Ascending aorta (tissue), 2 donors: ENCODE measurements at regions not wholly inside any gene's neighbourhood (a gene's known extent, or its start where the extent isn't known, plus 50 kb on each side); places are given as distances from the start of the nearest gene placed in this dataset.

Experiments
- DNase-seq, 2 donors: peaks; one replicate each; pipeline ENCODE4 v3.0.0-alpha.2; 2019; ENCODE audit warnings: low spot score in 2 of 2
- H3K27ac ChIP-seq, 2 donors: fragments of 200-600 bp; sonication (generic); one replicate each; pipeline ENCODE4 v1.5.1; 2016 to 2017; ENCODE audit warnings: mild to moderate bottlenecking in 1 of 2
- H3K27me3 ChIP-seq: fragments of 200-600 bp; sonication (generic); one replicate; pipeline ENCODE4 v1.5.1; 2017
- H3K36me3 ChIP-seq, 2 donors: fragments of 200-600 bp; sonication (generic); one replicate each; pipeline ENCODE4 v1.5.1; 2016
- H3K4me1 ChIP-seq, 2 donors: fragments of 200-600 bp; sonication (generic); one replicate each; pipeline ENCODE4 v1.5.1; 2016 to 2017; ENCODE audit warnings: mild to moderate bottlenecking in 1 of 2
- H3K4me3 ChIP-seq, 2 donors: fragments of 200-600 bp; sonication (generic); one replicate each; pipeline ENCODE4 v1.5.1; 2016 to 2017; ENCODE audit warnings: mild to moderate bottlenecking in 1 of 2
- H3K9me3 ChIP-seq, 2 donors: fragments of 200-600 bp; sonication (generic); one replicate each; pipeline ENCODE4 v1.5.1; 2016
- CTCF ChIP-seq, 3 experiments: fragments of 200-600 bp in 2 of 3; fragments of 450-650 bp in 1 of 3; sonication (generic) in 2 of 3; IDR thresholded peaks; one replicate each; pipeline ENCODE4 v1.5.1; 2016 to 2019; ENCODE audit warnings: antibody characterized with exemption in 3 of 3, mild to moderate bottlenecking in 1 of 3, moderate library complexity in 1 of 3
- intact Hi-C: fragments of 100-400 bp; cut with DNase I; formaldehyde crosslinking; loops from one replicate; pipeline ENCODE4 v1.15.1; 2023

GRCh38 chr1:112074711-112075110, 85.2 kb upstream of the KCND3 start:
- no peak overlapping the region for H3K4me3 ChIP-seq
- intact Hi-C loops, result no loop called here
- no peak overlapping the region for H3K27ac ChIP-seq
- H3K9me3 ChIP-seq, result peaks cover 0 to 16% of the 10 kb centered on the region in 2 donors
- TF ChIP-seq CTCF (IDR thresholded peaks at IDR 0.05), result no peak
- no peak for DNase-seq
- H3K4me1 ChIP-seq, result no peaks in the 10 kb centered on the region
- no peaks in the 10 kb centered on the region for H3K27me3 ChIP-seq
- H3K36me3 ChIP-seq, result no peaks in the 10 kb centered on the region

GRCh38 chr1:112075566-112075965, 86.1 kb upstream of the KCND3 start:
- no peak overlapping the region for H3K27ac ChIP-seq
- DNase-seq, result no peak
- intact Hi-C loops, result no loop called here
- peaks cover 0 to 16% of the 10 kb centered on the region in 2 donors for H3K9me3 ChIP-seq
- H3K27me3 ChIP-seq, result no peaks in the 10 kb centered on the region
- no peak for TF ChIP-seq CTCF (IDR thresholded peaks at IDR 0.05)
- no peak overlapping the region for H3K4me3 ChIP-seq
- H3K4me1 ChIP-seq, result no peaks in the 10 kb centered on the region
- H3K36me3 ChIP-seq, result no peaks in the 10 kb centered on the region

DNA sequence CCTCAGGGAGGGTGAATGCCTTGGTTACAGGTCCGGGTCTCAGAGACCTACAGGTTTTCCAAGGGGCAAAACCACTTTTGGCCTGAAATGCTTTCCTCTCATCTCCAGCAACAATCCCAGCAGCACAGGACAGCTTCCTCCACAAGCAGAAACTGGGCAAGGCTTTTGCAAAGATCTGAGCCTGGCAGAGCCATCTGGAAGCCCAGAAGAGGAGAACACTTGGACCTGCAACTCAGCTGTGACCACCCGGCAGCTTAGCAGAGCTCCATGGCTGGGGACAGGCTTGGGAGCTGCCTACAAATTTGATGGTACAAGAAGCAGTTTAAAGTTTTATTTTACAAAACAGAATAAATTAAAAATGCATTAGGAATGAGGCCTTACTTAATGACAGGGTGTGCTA, 90.0 kb upstream of the KCND3 start:
- Histone ChIP-seq H3K27me3 (no peaks in the 10 kb centered on the region), H3K4me3 (no peak overlapping the region), H3K36me3 (no peaks in the 10 kb centered on the region), H3K9me3 (no peaks in the 10 kb centered on the region), H3K4me1 (no peaks in the 10 kb centered on the region), H3K27ac (no peak overlapping the region)
- no peak for TF ChIP-seq CTCF (IDR thresholded peaks at IDR 0.05)
- intact Hi-C loops, result no loop called here
- DNase-seq, result no peak

GRCh38 chr1:112083487-112083886, 94.0 kb upstream of the KCND3 start:
- no peak overlapping the region for H3K27ac ChIP-seq
- intact Hi-C loops, result no loop called here
- no peak for DNase-seq
- H3K4me3 ChIP-seq, result no peak overlapping the region
- no peaks in the 10 kb centered on the region for H3K36me3 ChIP-seq
- no peaks in the 10 kb centered on the region for H3K4me1 ChIP-seq
- H3K27me3 ChIP-seq, result no peaks in the 10 kb centered on the region
- no peak for TF ChIP-seq CTCF (IDR thresholded peaks at IDR 0.05)
- no peaks in the 10 kb centered on the region for H3K9me3 ChIP-seq

DNA sequence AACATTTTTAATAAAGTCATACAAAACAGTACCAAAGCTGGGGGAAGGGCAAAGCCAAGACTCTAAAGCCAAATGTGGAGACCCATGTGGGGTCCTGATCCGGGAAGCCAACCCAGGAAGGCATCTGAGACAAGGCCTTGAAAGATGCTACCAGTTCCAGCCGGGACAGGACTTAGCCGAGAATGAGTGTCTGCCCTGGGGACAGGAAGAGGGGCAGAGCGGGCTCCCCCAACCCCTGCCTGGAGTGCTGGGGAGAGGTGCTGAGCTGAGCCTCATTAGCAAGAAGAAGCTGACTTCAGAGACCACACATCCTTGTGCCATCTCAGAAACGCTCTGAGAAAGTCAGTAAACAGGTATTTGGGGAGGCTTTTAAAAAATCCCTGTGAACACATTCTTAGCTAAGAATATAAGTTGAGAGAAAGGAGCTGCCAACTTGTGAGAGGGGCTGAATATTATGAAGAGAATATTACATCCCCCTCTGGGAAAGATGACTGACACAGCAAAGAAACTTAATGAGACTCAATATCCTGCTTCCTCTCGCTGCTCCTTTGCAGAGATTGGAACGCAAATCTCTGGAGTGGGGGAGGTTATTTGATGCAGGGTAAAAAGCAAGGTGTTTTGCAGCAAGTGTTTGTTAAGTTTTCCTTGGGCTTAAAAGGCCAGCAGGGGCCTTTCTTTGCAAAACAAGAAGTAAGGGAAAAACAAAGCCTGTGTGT, 103.3 kb upstream of the KCND3 start:
- no peaks in the 10 kb centered on the region for H3K9me3 ChIP-seq
- no peaks in the 10 kb centered on the region for H3K27me3 ChIP-seq
- DNase-seq, result no peak
- no peak overlapping the region for H3K4me3 ChIP-seq
- no peak overlapping the region for H3K27ac ChIP-seq
- TF ChIP-seq CTCF (IDR thresholded peaks at IDR 0.05), result no peak
- H3K36me3 ChIP-seq, result no peaks in the 10 kb centered on the region
- H3K4me1 ChIP-seq, result no peaks in the 10 kb centered on the region
- intact Hi-C loops, result no loop called here

GRCh38 chr1:112093372-112093694, 103.9 kb upstream of the KCND3 start:
- no peaks in the 10 kb centered on the region for H3K9me3 ChIP-seq
- TF ChIP-seq CTCF (IDR thresholded peaks at IDR 0.05), result no peak
- intact Hi-C loops, result no loop called here
- H3K27ac ChIP-seq, result no peak overlapping the region
- no peaks in the 10 kb centered on the region for H3K27me3 ChIP-seq
- H3K4me1 ChIP-seq, result no peaks in the 10 kb centered on the region
- H3K4me3 ChIP-seq, result no peak overlapping the region
- no peaks in the 10 kb centered on the region for H3K36me3 ChIP-seq
- DNase-seq, result no peak
